ENCODE measurements at regions not wholly inside any gene's neighbourhood (a gene's known extent, or its start where the extent isn't known, plus 50 kb on each side); places are given as distances from the start of the nearest gene placed in this dataset.

- DNase-seq, result no peak
Measured at GRCh38 chr3:19093084-19093483, 55.2 kb upstream of the KCNH8 start.

GRCh38 chr3:19077388-19077787 is 70.9 kb upstream of the KCNH8 start:
- DNase-seq, result no peak

- DNase-seq, result no peak
Measured at GRCh38 chr3:19075037-19075436, 73.3 kb upstream of the KCNH8 start.

GRCh38 chr3:19074257-19074900 is 73.9 kb upstream of the KCNH8 start:
- DNase-seq, result no peak

GRCh38 chr3:19073341-19074105 is 74.8 kb upstream of the KCNH8 start:
- DNase-seq, result no peak

GRCh38 chr3:19070325-19070724 is 78.0 kb upstream of the KCNH8 start:
- peak; percentile 50 for DNase-seq

- no peak for DNase-seq
Measured at GRCh38 chr3:19065027-19065426, 83.3 kb upstream of the KCNH8 start.

GRCh38 chr3:19063936-19064335 is 84.4 kb upstream of the KCNH8 start:
- DNase-seq, result no peak

GRCh38 chr3:19060404-19060803 is 87.9 kb upstream of the KCNH8 start:
- DNase-seq, result no peak

GRCh38 chr3:19052874-19053273 is 95.4 kb upstream of the KCNH8 start:
- no peak for DNase-seq

- DNase-seq, result no peak
Measured at GRCh38 chr3:19046440-19046839, 101.9 kb upstream of the KCNH8 start.

GRCh38 chr3:19030522-19030839 is 117.8 kb upstream of the KCNH8 start:
- DNase-seq, result no peak

GRCh38 chr3:19029837-19030521 is 118.3 kb upstream of the KCNH8 start:
- no peak for DNase-seq

- DNase-seq, result no peak
Measured at GRCh38 chr3:19025441-19025840, 122.9 kb upstream of the KCNH8 start.

GRCh38 chr3:19022546-19022945 is 125.8 kb upstream of the KCNH8 start:
- no peak for DNase-seq

GRCh38 chr3:19016851-19017250 is 131.5 kb upstream of the KCNH8 start:
- DNase-seq, result no peak

- no peak for DNase-seq
Measured at GRCh38 chr3:19013879-19014278, 134.4 kb upstream of the KCNH8 start.

GRCh38 chr3:19012846-19013245 is 135.5 kb upstream of the KCNH8 start:
- DNase-seq, result no peak

- DNase-seq, result no peak
Measured at GRCh38 chr3:19002606-19003005, 145.7 kb upstream of the KCNH8 start.

GRCh38 chr3:18998069-18998468 is 150.2 kb upstream of the KCNH8 start:
- DNase-seq, result no peak

- DNase-seq, result no peak
Measured at GRCh38 chr3:18992709-18993108, 155.6 kb upstream of the KCNH8 start.

- no peak for DNase-seq
Measured at GRCh38 chr3:18989237-18989795, 159.0 kb upstream of the KCNH8 start.

GRCh38 chr3:18988614-18989229 is 159.6 kb upstream of the KCNH8 start:
- DNase-seq, result peak; percentile 3

Data from fibroblast of skin of right biceps (primary cell).